ENCODE measurements at regions not wholly inside any gene's neighbourhood (a gene's known extent, or its start where the extent isn't known, plus 50 kb on each side); places are given as distances from the start of the nearest gene placed in this dataset.

DNA sequence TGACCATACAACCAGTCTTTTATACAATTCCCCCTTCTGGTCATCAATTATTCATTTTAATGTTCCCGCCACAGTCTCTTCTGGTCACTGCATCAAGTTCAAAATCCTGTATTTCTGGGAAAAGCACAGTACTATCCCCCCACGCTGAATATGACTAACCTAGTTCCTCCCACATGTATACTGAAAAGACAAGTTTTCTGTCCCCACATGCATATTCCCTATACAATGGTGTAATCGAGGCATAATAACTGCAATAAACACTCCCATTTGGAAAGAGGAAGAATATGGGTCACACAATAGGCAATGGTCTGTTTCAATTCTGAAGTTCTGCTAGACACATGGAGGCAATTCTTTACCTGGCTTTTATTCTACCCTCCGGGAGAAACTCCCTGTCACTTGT, 344.9 kb downstream of the EFNA5 start:
- no peak for DNase-seq (ENCODE audit: low read depth)

GRCh38 chr5:107324809-107325208, 345.9 kb downstream of the EFNA5 start:
- DNase-seq (ENCODE audit: low read depth) = no peak

DNA sequence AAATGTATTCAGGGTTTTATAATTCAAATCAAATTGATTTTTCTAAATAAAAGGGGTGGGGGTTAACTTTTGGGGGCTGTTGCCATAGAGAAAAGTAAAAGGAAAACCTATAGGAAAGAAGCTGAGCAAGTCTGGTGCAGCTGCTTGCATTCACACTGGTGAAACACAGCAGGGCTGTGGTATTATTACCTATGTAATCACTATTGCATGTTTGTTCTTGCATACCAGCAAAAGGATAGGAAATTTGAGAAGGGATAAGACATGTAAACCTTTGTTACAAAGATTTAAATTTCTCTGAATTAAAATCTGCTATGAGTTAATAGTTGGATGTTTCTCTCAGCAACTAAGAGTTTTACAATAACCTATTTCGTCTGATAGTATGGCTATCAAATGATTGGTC, 346.7 kb downstream of the EFNA5 start:
- no peak for DNase-seq (ENCODE audit: low read depth)

GRCh38 chr5:107323536-107323935, 347.2 kb downstream of the EFNA5 start:
- DNase-seq (ENCODE audit: low read depth) = no peak

DNA sequence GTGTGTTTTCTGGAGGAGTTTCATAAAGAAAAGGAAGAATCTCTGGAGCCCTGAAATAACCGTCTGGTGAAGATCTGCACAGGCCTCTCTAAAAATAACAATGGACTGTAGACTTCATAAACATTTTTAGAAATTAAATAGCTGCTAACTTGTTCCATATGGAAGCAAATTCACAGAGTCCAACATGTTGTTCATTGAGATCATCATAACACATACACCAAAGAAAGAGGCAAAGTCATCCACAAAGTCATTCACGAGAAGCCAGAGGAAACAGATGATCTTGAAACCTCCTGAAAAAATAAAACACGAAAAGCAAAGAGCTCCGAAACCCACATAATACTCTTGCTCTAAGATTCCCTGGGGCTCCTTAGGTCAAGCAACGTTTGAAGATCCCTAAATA, 347.8 kb downstream of the EFNA5 start:
- DNase-seq (ENCODE audit: low read depth) = no peak

DNA sequence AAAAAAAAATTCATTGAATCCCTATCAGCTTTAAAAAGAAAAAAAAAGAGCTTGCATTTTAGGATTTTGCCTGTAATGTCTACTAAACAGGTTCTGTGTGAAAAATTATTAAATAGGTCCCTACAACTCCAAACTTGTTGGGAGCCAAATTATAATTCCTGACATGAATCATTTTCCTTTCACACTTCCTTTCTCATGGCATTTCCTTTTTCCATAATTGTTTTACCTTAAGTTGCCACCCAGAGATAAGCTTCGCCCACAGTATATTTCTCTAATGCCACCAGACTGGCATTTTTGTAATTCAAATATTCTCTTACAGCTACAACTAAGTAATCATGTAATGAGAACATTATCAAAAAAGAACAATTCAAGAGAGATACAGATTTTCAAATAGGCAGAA, 348.8 kb downstream of the EFNA5 start:
- no peak for DNase-seq (ENCODE audit: low read depth)

DNA sequence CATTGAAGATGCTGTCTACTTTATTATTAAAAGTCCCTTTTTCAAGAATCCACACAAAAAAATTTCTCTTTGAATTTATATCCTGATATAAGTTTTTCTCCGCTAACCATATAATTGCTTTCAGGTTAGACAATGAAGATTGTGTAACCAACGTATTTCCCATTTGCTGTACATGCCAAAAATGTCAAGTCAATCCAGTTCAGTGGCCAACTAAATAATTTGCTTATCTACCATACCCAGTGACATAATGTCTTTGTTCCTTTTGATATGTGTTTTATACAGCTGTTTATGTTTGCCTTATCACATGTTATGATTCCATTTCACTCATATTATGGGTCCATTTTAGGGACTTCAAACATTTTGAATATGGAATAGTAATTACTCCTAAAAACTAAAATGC, 349.9 kb downstream of the EFNA5 start:
- no peak for DNase-seq (ENCODE audit: low read depth)

GRCh38 chr5:107320376-107320775, 350.4 kb downstream of the EFNA5 start:
- DNase-seq (ENCODE audit: low read depth) = no peak

DNA sequence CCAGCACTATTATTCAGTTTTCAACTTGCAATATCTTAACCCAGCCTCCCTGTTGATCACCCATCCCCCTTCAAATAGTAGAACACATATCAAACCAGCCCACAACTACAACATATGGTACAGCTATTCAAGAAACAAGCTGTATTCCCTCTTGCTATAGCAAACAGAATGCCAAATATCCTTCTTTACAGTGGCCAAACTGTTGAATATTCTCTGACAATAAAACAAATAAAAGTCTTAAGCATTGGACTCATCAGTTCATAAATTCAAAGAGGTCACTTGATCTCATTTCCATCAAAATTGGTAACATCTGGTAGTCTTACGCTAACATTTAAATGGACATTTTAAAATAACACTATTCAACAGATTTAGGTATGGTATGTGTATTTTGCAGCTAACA, 350.8 kb downstream of the EFNA5 start:
- no peak for DNase-seq (ENCODE audit: low read depth)

DNA sequence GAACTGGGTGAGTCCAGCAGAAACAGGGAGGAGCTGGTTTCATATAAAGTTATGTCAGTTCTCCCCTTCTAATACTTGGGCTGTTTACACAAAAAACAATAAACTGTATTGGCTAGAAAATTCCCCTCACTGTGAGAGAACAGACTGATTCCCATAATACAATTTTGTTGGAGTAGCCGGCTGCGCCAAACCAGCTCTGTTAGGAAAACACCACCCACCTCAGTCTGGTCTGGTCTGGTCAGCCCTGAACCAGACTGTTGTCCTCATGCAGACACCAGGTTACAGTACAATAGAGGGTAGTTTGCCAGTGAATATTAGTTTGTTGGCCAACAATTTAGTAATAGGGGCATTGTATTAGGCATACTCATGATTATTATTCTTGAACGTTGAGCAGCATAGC, 356.4 kb downstream of the EFNA5 start:
- DNase-seq (ENCODE audit: low read depth) = no peak

DNA sequence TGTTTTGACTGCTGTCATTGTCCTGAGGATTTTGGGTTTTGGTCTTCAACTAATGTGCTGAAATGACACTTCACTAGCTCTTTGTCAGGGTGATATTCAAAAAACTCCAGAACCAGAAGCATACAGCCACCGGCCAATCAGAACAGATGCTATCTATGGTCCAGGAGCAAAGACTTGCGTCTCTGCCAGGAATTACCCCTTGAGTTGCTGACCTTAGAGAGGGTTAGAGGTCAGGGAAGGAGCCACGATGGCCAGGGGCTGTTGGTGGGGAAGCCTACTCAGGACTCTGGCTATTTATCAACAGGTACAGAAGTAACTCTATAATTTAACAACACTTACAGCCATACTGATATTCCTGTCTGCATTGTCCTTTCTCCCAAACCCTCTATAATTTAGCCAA, 356.8 kb downstream of the EFNA5 start:
- no peak for DNase-seq (ENCODE audit: low read depth)

GRCh38 chr5:107313098-107313497, 357.6 kb downstream of the EFNA5 start:
- DNase-seq (ENCODE audit: low read depth) = no peak

GRCh38 chr5:107310181-107310580, 360.6 kb downstream of the EFNA5 start:
- DNase-seq (ENCODE audit: low read depth) = no peak

- DNase-seq (ENCODE audit: low read depth) = no peak
These were observed 364.1 kb downstream of the EFNA5 start for GRCh38 chr5:107306594-107306993.

- no peak for DNase-seq (ENCODE audit: low read depth)
These were observed 364.7 kb downstream of the EFNA5 start for GRCh38 chr5:107306002-107306401.

GRCh38 chr5:107304684-107305083, 366.1 kb downstream of the EFNA5 start:
- no peak for DNase-seq (ENCODE audit: low read depth)

GRCh38 chr5:107303171-107303968, 367.4 kb downstream of the EFNA5 start:
- no peak for DNase-seq (ENCODE audit: low read depth)

DNA sequence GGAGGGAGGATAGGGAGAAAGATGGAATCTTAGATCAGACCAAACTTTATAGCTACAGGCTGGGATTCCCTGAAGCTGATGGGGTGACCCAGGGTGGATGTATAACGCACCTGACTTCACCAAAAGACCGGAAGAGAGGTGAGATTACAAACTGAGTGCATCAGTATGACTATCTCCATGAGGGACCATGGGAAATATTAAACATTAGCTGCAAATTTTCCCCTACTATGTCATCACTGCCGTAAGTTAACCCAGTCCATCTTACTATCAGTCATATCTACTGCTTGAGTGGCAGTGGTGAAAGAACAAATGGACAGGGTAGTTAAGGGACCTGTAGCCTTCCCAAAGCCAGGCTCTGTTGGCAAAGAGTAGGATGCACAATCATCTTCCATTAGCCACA, 368.3 kb downstream of the EFNA5 start:
- DNase-seq (ENCODE audit: low read depth) = no peak

- no peak for DNase-seq (ENCODE audit: low read depth)
These were observed 368.7 kb downstream of the EFNA5 start for GRCh38 chr5:107301999-107302398.

DNA sequence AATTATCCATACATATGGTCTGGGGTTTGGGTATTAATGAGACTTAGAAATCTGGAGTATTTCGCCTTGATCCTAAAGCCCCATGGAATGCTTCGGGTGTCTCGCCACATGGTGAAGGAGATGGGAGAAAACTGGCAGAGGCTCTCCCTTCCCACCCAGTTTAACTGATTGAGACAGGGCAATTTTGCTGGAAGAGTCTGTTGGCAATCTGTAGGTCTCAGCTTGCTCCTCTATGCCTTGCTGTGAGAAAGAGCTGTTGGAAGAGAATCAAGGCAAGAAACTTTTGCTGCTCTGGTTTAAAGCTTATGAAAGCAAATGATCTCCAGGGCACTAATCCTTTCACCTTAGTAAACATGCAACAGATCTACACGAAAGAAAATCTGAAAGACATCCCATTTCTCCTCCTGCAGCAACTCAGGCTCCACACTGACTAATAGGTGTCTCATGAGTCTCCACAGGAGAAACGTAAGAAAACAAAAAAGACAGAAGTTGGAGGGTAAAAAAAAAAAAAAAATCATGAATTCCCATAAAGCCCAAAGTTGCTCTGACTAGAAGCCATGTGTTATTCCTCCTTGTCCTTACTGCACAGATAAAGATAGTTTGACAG, 369.9 kb downstream of the EFNA5 start:
- no peak for DNase-seq (ENCODE audit: low read depth)

GRCh38 chr5:107296572-107296971, 374.2 kb downstream of the EFNA5 start:
- DNase-seq (ENCODE audit: low read depth) = no peak

- DNase-seq (ENCODE audit: low read depth) = no peak
These were observed 374.8 kb downstream of the EFNA5 start for GRCh38 chr5:107295914-107296313.

DNA sequence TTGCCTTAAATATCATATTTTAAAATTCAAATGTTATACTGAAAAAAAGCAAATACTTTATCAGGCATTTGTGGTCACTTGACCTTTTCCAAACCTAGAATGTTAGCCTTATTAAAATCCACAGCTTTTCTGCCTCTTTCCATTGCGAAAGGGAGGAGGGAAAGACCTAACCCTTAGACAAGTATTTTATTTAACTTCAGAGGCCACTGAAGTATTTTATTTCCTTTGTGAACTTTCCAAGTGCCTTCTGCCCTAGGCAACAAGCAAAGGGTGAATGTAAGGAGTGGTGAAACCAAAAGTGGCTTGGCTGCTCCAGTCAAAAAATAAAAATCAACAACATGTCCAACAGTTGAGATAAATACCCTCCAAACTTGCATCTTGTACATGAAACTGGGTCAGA, 376.1 kb downstream of the EFNA5 start:
- DNase-seq (ENCODE audit: low read depth) = no peak

GRCh38 chr5:107294211-107294550, 376.6 kb downstream of the EFNA5 start:
- no peak for DNase-seq (ENCODE audit: low read depth)

Data from stromal cell of bone marrow (primary cell).